ENCODE measurements at regions not wholly inside any gene's neighbourhood (a gene's known extent, or its start where the extent isn't known, plus 50 kb on each side); places are given as distances from the start of the nearest gene placed in this dataset.

DNA sequence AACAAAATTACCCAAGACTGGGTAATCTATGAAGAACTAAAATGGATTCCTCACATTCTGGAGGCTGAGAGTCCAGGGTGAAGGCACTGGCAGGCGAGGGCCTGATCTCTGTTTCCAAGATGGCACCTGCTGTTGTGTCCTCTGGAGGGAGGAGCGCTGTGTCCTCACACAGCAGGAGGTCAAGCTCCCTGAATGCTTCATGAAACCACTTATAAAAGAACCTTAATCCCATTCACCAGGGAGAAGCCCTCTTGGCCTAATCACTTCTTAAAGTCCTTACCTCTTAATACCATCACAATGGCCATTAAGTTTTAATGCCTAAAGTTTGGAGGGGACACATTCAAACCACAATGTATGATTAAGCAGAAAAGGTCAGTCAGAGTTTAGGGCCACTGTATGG, 172.4 kb downstream of the EMP1 start:
- TF ChIP-seq, protein P1, sequence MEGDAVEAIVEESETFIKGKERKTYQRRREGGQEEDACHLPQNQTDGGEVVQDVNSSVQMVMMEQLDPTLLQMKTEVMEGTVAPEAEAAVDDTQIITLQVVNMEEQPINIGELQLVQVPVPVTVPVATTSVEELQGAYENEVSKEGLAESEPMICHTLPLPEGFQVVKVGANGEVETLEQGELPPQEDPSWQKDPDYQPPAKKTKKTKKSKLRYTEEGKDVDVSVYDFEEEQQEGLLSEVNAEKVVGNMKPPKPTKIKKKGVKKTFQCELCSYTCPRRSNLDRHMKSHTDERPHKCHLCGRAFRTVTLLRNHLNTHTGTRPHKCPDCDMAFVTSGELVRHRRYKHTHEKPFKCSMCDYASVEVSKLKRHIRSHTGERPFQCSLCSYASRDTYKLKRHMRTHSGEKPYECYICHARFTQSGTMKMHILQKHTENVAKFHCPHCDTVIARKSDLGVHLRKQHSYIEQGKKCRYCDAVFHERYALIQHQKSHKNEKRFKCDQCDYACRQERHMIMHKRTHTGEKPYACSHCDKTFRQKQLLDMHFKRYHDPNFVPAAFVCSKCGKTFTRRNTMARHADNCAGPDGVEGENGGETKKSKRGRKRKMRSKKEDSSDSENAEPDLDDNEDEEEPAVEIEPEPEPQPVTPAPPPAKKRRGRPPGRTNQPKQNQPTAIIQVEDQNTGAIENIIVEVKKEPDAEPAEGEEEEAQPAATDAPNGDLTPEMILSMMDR (IDR thresholded peaks at IDR 0.05), result no peak
- no peak for TF ChIP-seq POLR2A (IDR thresholded peaks at IDR 0.05)
- Histone ChIP-seq H3K4me3 (no peak overlapping the region), H3K27me3 (no peaks in the 10 kb centered on the region), H3K9me3 (replicated peaks in 1 of 3) (no peaks in the 10 kb centered on the region), H3K4me1 (replicated peaks in 1 of 2) (no peaks in the 10 kb centered on the region), H3K27ac (no peak overlapping the region), H3K36me3 (replicated peaks in 1 of 2) (no peaks in the 10 kb centered on the region)
- no peak for DNase-seq
- intact Hi-C loops (cut with DNase I), result loop anchor here in 1 of 2 donors (5.0 kb wide), 1 partner anchor 288 kb away; no protein-coding TSS in a partner anchor
- WGBS, 4 donors, result 89 to 98% (median 91%) methylated on average over 1 to 2 of the region's 2 CpGs

- Histone ChIP-seq H3K27ac (no peak overlapping the region), H3K4me1 (replicated peaks in 1 of 2) (no peaks in the 10 kb centered on the region), H3K36me3 (replicated peaks in 1 of 2) (no peaks in the 10 kb centered on the region), H3K9me3 (replicated peaks in 1 of 3) (no peaks in the 10 kb centered on the region), H3K27me3 (no peaks in the 10 kb centered on the region), H3K4me3 (no peak overlapping the region)
- no peak for TF ChIP-seq POLR2A (IDR thresholded peaks at IDR 0.05)
- TF ChIP-seq, protein P1 (IDR thresholded peaks at IDR 0.05), result no peak
- DNase-seq, result no peak
- 80 to 100% (median 85%) methylated on average over 1 of the region's 1 CpG for WGBS, 4 donors
- intact Hi-C loops (cut with DNase I), result loop anchor here in 1 of 2 donors (5.0 kb wide), 1 partner anchor 289 kb away; no protein-coding TSS in a partner anchor
These were observed 171.9 kb downstream of the EMP1 start for GRCh38 chr12:13368431-13368830.

DNA sequence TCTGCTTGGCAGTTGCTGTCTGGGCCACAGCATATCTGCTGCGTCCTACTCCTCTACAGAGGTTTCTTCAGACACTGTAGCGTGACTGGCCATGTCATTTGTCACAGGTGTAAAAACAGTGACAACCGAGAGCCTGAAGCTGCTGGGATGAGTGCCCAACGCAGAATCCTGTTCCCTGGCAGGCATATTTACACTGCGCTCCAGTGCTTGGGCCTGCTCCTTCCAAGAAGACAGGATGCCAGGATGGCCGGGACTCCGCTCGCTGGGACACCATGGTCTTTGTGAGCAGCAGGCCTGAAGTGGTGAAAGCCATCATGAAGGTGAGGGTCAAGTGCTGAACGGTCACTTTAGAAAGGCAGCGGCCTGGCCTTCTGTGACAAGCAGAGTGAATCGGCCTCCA, 171.4 kb downstream of the EMP1 start:
- Histone ChIP-seq H3K4me1 (replicated peaks in 1 of 2) (no peaks in the 10 kb centered on the region), H3K27ac (no peak overlapping the region), H3K36me3 (replicated peaks in 1 of 2) (no peaks in the 10 kb centered on the region), H3K9me3 (replicated peaks in 1 of 3) (no peaks in the 10 kb centered on the region), H3K4me3 (no peak overlapping the region), H3K27me3 (no peaks in the 10 kb centered on the region)
- 85 to 91% (median 90%) methylated on average over 10 to 11 of the region's 11 CpGs for WGBS, 4 donors
- intact Hi-C loops (cut with DNase I), result loop anchor here in 1 of 2 donors (5.0 kb wide), 1 partner anchor 289 kb away; no protein-coding TSS in a partner anchor
- no peak for TF ChIP-seq POLR2A (IDR thresholded peaks at IDR 0.05)
- DNase-seq, result no peak

- Histone ChIP-seq H3K27ac (no peak overlapping the region), H3K4me3 (no peak overlapping the region), H3K9me3 (replicated peaks in 1 of 3) (no peaks in the 10 kb centered on the region), H3K27me3 (peaks cover 7% of the 10 kb centered on the region), H3K4me1 (replicated peaks in 1 of 2) (no peaks in the 10 kb centered on the region), H3K36me3 (replicated peaks in 1 of 2) (no peaks in the 10 kb centered on the region)
- intact Hi-C loops (cut with DNase I), result loop anchor here in 1 of 2 donors (5.0 kb wide), 1 partner anchor 291 kb away; no protein-coding TSS in a partner anchor
- TF ChIP-seq, protein P1 (IDR thresholded peaks at IDR 0.05), result no peak
- TF ChIP-seq POLR2A (IDR thresholded peaks at IDR 0.05), result no peak
- no peak for DNase-seq
- WGBS, 4 donors, result 88 to 93% (median 91%) methylated on average over 12 to 16 of the region's 16 CpGs
These were observed 169.3 kb downstream of the EMP1 start for GRCh38 chr12:13365748-13366366.
